Stimulated activated CD8-positive, alpha-beta memory T cell treated with anti-CD3 and anti-CD28 coated beads, Interleukin-15, amount 100 ng/mL, for 4 hours (primary cell): ENCODE measurements at regions not wholly inside any gene's neighbourhood (a gene's known extent, or its start where the extent isn't known, plus 50 kb on each side); places are given as distances from the start of the nearest gene placed in this dataset.

Experiments
- DNase-seq, 2 donors: peaks; one replicate each; pipeline ENCODE4 v3.0.0-alpha.2; 2020; ENCODE audit warnings: low read depth in 2 of 2

- DNase-seq, result no peak
Observed at GRCh38 chr6:21992178-21992967, 304.5 kb downstream of the PRL start.

- DNase-seq, result no peak
Observed at GRCh38 chr6:21993841-21994240, 303.0 kb downstream of the PRL start.

GRCh38 chr6:21994821-21995220 lies 302.0 kb downstream of the PRL start:
- DNase-seq, result no peak

- DNase-seq, result no peak
Observed at GRCh38 chr6:21995318-21995717, 301.5 kb downstream of the PRL start.

GRCh38 chr6:21996425-21997118 lies 300.3 kb downstream of the PRL start:
- DNase-seq, result no peak

GRCh38 chr6:21997119-21998037 lies 299.5 kb downstream of the PRL start:
- DNase-seq, result no peak

GRCh38 chr6:21998582-21998981 lies 298.3 kb downstream of the PRL start:
- no peak for DNase-seq

GRCh38 chr6:21999012-21999528 lies 297.8 kb downstream of the PRL start:
- no peak for DNase-seq

GRCh38 chr6:21999741-22000140 lies 297.1 kb downstream of the PRL start:
- no peak for DNase-seq

GRCh38 chr6:22001396-22002027 lies 295.3 kb downstream of the PRL start:
- DNase-seq, result no peak

- no peak for DNase-seq
Observed at GRCh38 chr6:22003287-22003686, 293.5 kb downstream of the PRL start.

GRCh38 chr6:22006795-22007194 lies 290.0 kb downstream of the PRL start:
- no peak for DNase-seq

GRCh38 chr6:22007469-22007868 lies 289.4 kb downstream of the PRL start:
- DNase-seq, result no peak

- no peak for DNase-seq
Observed at GRCh38 chr6:22008248-22008836, 288.5 kb downstream of the PRL start.

GRCh38 chr6:22010102-22010501 lies 286.7 kb downstream of the PRL start:
- no peak for DNase-seq

- no peak for DNase-seq
Observed at GRCh38 chr6:22015216-22015615, 281.6 kb downstream of the PRL start.

GRCh38 chr6:22015944-22016343 lies 280.9 kb downstream of the PRL start:
- no peak for DNase-seq

- no peak for DNase-seq
Observed at GRCh38 chr6:22017272-22017671, 279.6 kb downstream of the PRL start.

GRCh38 chr6:22017766-22018165 lies 279.1 kb downstream of the PRL start:
- no peak for DNase-seq

- DNase-seq, result no peak
Observed at GRCh38 chr6:22019857-22020256, 277.0 kb downstream of the PRL start.
